ENCODE measurements at regions not wholly inside any gene's neighbourhood (a gene's known extent, or its start where the extent isn't known, plus 50 kb on each side); places are given as distances from the start of the nearest gene placed in this dataset.

DNA sequence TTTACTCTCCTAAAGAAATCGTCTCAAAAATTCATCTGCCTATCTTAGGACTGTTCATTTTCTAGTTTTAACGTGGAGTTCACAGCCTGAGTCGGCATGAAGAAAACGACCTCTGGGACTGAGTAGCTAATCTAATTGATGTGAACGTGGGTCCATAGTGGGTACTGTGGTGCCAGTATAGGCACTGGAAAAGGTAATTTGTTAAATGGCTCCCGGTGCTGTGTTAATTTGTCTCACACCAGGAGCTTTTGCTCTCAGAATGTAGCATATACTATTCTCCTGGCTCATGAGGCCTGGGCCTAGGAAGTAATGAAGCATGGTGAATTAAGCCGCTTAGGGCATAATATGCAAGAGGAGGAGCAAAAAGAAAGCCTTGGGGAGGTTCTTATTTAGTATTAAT, 414.4 kb upstream of the NXPH2 start:
- TF ChIP-seq, protein P1, sequence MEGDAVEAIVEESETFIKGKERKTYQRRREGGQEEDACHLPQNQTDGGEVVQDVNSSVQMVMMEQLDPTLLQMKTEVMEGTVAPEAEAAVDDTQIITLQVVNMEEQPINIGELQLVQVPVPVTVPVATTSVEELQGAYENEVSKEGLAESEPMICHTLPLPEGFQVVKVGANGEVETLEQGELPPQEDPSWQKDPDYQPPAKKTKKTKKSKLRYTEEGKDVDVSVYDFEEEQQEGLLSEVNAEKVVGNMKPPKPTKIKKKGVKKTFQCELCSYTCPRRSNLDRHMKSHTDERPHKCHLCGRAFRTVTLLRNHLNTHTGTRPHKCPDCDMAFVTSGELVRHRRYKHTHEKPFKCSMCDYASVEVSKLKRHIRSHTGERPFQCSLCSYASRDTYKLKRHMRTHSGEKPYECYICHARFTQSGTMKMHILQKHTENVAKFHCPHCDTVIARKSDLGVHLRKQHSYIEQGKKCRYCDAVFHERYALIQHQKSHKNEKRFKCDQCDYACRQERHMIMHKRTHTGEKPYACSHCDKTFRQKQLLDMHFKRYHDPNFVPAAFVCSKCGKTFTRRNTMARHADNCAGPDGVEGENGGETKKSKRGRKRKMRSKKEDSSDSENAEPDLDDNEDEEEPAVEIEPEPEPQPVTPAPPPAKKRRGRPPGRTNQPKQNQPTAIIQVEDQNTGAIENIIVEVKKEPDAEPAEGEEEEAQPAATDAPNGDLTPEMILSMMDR (conservative IDR thresholded peaks at IDR 0.05; ENCODE audit: control insufficient read depth, insufficient read depth, low read depth, low read length), result no peak
- DNase-seq (ENCODE audit: low read depth), result no peak
- no peak overlapping the region for H3K4me3 ChIP-seq (ENCODE audit: control insufficient read depth, low read depth, low read length)

DNA sequence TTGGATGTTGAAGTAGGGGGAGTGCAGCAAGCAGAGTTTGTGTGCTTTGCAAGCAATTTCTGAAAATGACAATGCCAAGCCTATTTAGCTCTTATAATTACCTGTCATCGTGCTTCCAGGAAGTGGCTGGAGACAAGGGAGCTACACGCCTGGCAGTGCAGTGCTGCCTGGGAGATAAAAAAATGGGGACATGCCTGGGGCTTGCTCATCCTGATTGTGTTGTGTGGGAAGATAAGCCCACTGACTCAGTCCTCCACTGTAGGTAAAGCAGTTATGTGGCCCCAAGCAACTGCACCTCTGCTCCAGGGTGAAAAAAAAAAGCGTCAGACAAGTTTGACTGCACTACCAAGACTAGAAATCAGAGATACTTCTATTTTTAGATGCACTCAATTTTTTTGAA, 396.9 kb upstream of the NXPH2 start:
- TF ChIP-seq, protein P1 (conservative IDR thresholded peaks at IDR 0.05; ENCODE audit: control insufficient read depth, insufficient read depth, low read depth, low read length), result no peak
- DNase-seq (ENCODE audit: low read depth), result no peak

DNA sequence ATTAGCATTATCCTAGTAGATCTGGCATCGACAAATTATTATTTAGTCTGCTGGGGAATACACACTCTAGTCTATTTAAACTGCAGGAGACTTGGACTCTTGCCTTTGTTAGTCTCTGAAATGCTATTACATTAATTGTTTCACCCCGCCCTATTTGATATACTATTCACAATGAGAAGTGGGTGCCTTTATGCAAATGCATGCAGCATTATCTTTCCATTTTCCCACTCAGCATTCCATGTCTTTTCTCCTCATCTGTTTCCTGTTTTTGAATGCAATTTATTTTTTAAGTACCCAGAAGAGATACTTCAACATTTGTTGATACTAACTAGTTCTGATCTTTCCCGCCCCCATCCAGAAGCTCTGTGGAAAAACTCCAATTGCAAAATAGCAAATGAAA, 395.3 kb upstream of the NXPH2 start:
- TF ChIP-seq, protein P1 (conservative IDR thresholded peaks at IDR 0.05; ENCODE audit: control insufficient read depth, insufficient read depth, low read depth, low read length), result no peak
- no peak overlapping the region for H3K4me3 ChIP-seq (ENCODE audit: control insufficient read depth, low read depth, low read length)
- DNase-seq (ENCODE audit: low read depth), result no peak

More for the DNA sequence above, 396.9 kb upstream of the NXPH2 start:
- H3K4me3 ChIP-seq (ENCODE audit: control insufficient read depth, low read depth, low read length), result no peak overlapping the region

DNA sequence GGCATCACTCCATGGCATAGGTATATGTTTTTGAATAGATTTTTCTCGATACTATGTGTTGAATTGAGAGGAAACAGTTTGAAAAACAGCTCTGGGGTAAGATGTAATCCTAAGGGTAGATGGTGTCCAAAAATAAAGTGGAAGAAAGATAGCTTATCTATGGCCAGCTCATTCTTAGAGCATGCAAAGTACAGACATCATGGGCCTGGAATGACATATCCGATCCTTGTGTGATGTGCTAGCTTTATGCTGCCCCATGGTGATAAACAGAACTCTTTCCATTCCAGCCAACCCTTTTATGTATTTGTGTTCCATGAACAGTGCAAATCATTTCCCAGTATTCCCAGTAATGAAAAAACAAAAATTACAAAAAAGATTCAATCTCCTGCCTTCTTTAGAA, 390.2 kb upstream of the NXPH2 start:
- no peak overlapping the region for H3K4me3 ChIP-seq (ENCODE audit: control insufficient read depth, low read depth, low read length)
- DNase-seq (ENCODE audit: low read depth), result no peak
- TF ChIP-seq, protein P1 (conservative IDR thresholded peaks at IDR 0.05; ENCODE audit: control insufficient read depth, insufficient read depth, low read depth, low read length), result no peak

DNA sequence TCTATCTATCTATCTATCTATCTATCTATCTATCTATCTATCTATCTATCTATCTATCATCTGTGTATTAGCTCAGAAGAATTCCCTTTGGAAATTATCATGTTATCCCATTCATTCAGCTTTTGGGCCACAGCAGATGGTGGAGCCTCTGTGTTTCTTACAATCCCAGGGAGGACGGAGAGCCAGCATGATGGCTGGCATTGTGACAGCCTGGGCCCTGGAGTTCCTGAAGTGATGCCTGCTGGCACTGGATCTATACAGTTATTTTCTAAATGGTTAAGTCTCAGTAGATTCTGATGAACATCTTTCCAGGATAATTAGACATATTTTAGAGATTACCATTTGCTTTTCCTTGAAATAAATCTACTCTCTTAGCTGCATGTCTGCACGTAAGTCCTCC, 385.4 kb upstream of the NXPH2 start:
- DNase-seq (ENCODE audit: low read depth), result no peak
- no peak overlapping the region for H3K4me3 ChIP-seq (ENCODE audit: control insufficient read depth, low read depth, low read length)
- TF ChIP-seq, protein P1 (conservative IDR thresholded peaks at IDR 0.05; ENCODE audit: control insufficient read depth, insufficient read depth, low read depth, low read length), result no peak

DNA sequence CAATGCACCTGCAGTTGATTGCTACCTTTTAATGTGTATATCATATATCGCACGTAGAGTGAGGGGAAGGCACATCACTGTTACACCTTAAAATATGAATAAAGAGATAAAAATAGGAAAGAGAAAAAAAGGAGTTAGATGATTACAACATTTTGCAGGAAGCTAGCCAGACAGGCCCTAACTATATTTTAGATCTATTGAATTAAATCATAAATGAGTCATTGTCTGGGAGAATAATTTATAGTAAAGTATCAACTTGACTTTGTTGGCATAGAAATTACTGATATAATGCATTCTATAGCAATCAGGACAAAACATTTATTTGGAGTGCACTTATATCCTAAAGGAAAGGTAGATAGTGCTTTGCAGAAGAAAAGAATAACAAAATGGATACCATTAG, 384.9 kb upstream of the NXPH2 start:
- TF ChIP-seq, protein P1 (conservative IDR thresholded peaks at IDR 0.05; ENCODE audit: control insufficient read depth, insufficient read depth, low read depth, low read length), result no peak
- no peak overlapping the region for H3K4me3 ChIP-seq (ENCODE audit: control insufficient read depth, low read depth, low read length)
- no peak for DNase-seq (ENCODE audit: low read depth)

DNA sequence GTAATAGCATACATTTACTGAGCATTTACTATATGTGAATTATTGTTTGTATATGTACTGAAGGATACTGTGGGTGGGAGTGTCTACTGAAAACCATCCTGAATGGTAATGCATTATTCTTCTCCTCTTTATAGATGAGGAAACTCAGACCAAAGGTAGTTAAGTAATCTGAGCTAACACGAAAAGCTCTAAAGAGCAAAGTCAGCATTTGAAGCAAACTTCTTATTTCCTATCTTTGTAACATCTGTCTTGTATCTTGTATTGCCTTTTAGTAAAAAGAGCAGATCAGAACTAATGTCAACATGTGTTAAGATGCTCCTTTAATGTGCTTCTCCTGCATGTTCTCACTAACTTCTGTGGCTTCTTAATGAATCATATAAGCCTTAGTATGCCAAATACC, 382.8 kb upstream of the NXPH2 start:
- no peak for DNase-seq (ENCODE audit: low read depth)
- TF ChIP-seq, protein P1 (conservative IDR thresholded peaks at IDR 0.05; ENCODE audit: control insufficient read depth, insufficient read depth, low read depth, low read length), result no peak
- no peak overlapping the region for H3K4me3 ChIP-seq (ENCODE audit: control insufficient read depth, low read depth, low read length)
